Thyroid gland (tissue), 4 donors: ENCODE measurements at regions not wholly inside any gene's neighbourhood (a gene's known extent, or its start where the extent isn't known, plus 50 kb on each side); places are given as distances from the start of the nearest gene placed in this dataset.
"Not testable (repeated sequence)": the region's sequence is repeated elsewhere in the genome, so short reads cannot be mapped to it uniquely, and the experiment has no call there.

Source experiments
- DNase-seq, 2 donors: peaks; one replicate each; pipeline ENCODE4 v3.0.0-alpha.2; 2019
- H3K27ac ChIP-seq, 3 donors: fragments of 200-600 bp; sonication (generic); 1 replicate in 2 of 3; 2 replicates in 1 of 3; pipeline ENCODE4 v1.5.1; 2016 to 2019; ENCODE audit warnings: mild to moderate bottlenecking in 1 of 3, moderate library complexity in 1 of 3
- H3K27me3 ChIP-seq: fragments of 200-600 bp; sonication (generic); one replicate; pipeline ENCODE4 v1.5.1; 2019
- H3K36me3 ChIP-seq, 2 donors: fragments of 200-600 bp; sonication (generic); one replicate each; pipeline ENCODE4 v1.5.1; 2016 to 2019
- H3K4me1 ChIP-seq, 2 donors: fragments of 200-600 bp; sonication (generic); one replicate each; pipeline ENCODE4 v1.5.1; 2017 to 2019
- H3K4me3 ChIP-seq, 3 donors: fragments of 200-600 bp; sonication (generic); replicated peaks in 1 of 3; 1 replicate in 2 of 3; 2 replicates in 1 of 3; pipeline ENCODE4 v1.5.1; 2016; ENCODE audit warnings: mild to moderate bottlenecking in 1 of 3
- H3K9me3 ChIP-seq: fragments of 200-600 bp; sonication (generic); one replicate; pipeline ENCODE4 v1.5.1; 2017
- POLR2A ChIP-seq, 2 donors: fragments of 450-650 bp; IDR thresholded peaks; one replicate each; pipeline ENCODE4 v1.6.1; 2017; ENCODE audit warnings: antibody characterized with exemption in 2 of 2, mild to moderate bottlenecking in 2 of 2, moderate library complexity in 1 of 2
- WGBS, 2 donors: methylation state at CpG; one replicate each; pipeline ENCODE4 v1.1.5; 2017; 5-methylcytosine and 5-hydroxymethylcytosine counted together
- intact Hi-C: fragments of 100-400 bp; cut with DNase I; formaldehyde crosslinking; loops from one replicate; pipeline ENCODE4 v1.15.1; 2023
- TF ChIP-seq, protein P1 (sequence below), 6 experiments: fragments of 200-600 bp in 3 of 6; fragments of 450-650 bp in 3 of 6; sonication (generic) in 3 of 6; IDR thresholded peaks; one replicate each; pipeline ENCODE4 v1.5.1; 2016 to 2019; ENCODE audit warnings: antibody characterized with exemption in 6 of 6, mild to moderate bottlenecking in 2 of 6, inconsistent platforms in 1 of 6, moderate library complexity in 1 of 6

DNA sequence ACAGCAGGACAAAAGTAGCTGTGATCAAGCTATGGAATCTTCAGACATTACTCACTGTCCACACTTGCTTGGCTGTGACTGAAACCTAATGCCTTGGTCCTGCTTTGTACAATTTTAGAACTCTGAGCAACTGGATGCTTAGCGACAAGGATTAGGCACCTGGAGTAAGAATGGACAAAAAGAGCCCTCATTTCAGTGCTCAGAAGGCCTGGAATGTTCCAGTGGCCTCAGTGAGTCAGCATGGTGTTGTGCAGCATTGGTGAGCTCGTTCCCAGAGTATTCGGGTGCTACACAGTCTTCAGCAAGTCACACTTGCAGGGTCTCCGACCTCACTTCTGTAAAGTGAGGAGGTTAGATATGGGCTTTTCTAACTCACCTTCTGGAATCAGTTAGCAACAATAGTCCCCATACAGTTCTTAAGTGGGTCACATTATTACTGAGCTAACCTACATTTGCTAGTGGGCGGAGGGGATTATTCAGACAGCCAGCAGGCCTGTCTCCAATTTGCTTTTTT is 108.0 kb upstream of the MDM1 start:
- no peaks in the 10 kb centered on the region for H3K9me3 ChIP-seq
- no peak overlapping the region for H3K27ac ChIP-seq
- H3K27me3 ChIP-seq = no peaks in the 10 kb centered on the region
- 81 to 84% methylated on average over 5 of the region's 5 CpGs for WGBS, 2 donors
- DNase-seq = no peak
- intact Hi-C loops = no loop called here
- H3K36me3 ChIP-seq = no peaks in the 10 kb centered on the region
- no peaks in the 10 kb centered on the region for H3K4me1 ChIP-seq
- H3K4me3 ChIP-seq = no peak overlapping the region
- TF ChIP-seq, protein P1, sequence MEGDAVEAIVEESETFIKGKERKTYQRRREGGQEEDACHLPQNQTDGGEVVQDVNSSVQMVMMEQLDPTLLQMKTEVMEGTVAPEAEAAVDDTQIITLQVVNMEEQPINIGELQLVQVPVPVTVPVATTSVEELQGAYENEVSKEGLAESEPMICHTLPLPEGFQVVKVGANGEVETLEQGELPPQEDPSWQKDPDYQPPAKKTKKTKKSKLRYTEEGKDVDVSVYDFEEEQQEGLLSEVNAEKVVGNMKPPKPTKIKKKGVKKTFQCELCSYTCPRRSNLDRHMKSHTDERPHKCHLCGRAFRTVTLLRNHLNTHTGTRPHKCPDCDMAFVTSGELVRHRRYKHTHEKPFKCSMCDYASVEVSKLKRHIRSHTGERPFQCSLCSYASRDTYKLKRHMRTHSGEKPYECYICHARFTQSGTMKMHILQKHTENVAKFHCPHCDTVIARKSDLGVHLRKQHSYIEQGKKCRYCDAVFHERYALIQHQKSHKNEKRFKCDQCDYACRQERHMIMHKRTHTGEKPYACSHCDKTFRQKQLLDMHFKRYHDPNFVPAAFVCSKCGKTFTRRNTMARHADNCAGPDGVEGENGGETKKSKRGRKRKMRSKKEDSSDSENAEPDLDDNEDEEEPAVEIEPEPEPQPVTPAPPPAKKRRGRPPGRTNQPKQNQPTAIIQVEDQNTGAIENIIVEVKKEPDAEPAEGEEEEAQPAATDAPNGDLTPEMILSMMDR (IDR thresholded peaks at IDR 0.05) = no peak
- TF ChIP-seq POLR2A (IDR thresholded peaks at IDR 0.05) = no peak

DNA sequence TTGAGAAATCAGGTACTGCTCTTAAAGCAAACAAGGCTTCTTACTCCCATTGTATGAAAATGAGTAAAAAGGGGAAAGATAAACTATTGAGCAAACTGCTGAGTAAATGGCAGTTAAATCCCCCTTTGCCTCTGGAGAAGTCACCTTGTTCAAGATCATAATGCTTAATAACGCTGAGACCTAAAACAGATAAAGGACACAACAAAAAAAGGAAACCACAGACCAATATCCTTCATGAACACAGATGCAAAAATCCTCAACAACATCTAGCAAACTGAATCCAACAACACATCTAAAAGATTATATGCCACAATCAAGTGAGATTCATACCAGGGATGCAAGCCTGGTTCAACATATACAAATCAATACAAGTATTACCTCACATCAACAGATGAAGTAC is 109.0 kb upstream of the MDM1 start:
- H3K4me1 ChIP-seq = no peaks in the 10 kb centered on the region
- TF ChIP-seq, protein P1 (IDR thresholded peaks at IDR 0.05) = no peak
- TF ChIP-seq POLR2A (IDR thresholded peaks at IDR 0.05) = no peak
- no peak overlapping the region for H3K27ac ChIP-seq
- DNase-seq = no peak
- no peaks in the 10 kb centered on the region for H3K9me3 ChIP-seq
- H3K27me3 ChIP-seq = no peaks in the 10 kb centered on the region
- H3K36me3 ChIP-seq = no peaks in the 10 kb centered on the region
- H3K4me3 ChIP-seq = no peak overlapping the region
- 50 to 71% methylated on average over 1 of the region's 1 CpG for WGBS, 2 donors
- intact Hi-C loops = no loop called here

DNA sequence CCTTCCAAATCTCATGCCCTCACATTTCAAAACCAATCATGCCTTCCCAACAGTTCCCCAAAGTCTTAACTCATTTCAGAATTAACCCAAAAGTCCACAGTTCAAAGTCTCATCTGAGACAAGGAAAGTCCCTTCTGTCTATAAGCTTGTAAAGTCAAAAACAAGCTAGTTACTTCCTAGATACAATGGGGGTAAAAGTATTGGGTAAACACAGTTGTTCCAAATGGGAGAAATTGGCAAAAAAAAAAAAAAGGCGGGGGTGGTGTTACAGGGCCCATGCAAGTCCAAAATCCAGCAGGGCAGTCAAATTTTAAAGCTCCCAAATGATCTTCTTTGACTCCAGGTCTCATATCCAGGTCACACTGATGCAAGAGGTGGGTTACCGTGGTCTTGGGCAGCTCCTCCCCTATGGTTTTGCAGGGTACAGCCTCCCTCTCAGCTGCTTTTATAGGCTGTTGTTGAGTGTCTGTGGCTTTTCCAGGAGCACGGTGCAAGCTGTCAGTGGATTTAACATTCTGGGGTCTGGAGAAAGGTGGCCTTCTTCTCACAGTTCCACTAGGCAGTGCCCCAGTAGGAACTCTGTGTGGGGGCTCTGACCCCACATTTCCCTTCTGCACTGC is 110.3 kb upstream of the MDM1 start:
- 84 to 86% methylated on average over 3 of the region's 3 CpGs for WGBS, 2 donors
- intact Hi-C loops, H3K4me1 ChIP-seq, H3K4me3 ChIP-seq, H3K9me3 ChIP-seq, H3K27me3 ChIP-seq, H3K27ac ChIP-seq, DNase-seq, H3K36me3 ChIP-seq: not testable (repeated sequence)

DNA sequence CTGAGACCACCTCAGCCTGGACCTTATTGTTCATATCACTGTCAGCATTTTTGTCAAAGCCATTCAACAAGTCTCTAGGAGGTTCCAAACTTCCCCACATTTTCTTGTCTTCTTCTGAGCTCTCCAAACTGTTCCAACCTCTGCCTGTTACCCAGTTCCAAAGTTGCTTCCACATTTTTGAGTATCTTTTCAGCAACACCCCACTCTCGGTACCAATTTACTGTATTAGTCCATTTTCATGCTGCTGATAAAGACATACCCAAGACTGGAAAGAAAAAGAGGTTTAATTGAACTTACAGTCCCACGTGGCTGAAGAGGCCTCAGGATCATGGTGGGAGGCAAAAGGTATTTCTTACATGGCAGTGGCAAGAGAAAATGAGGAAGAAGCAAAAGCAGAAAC is 111.5 kb upstream of the MDM1 start:
- intact Hi-C loops = not testable (repeated sequence)

DNA sequence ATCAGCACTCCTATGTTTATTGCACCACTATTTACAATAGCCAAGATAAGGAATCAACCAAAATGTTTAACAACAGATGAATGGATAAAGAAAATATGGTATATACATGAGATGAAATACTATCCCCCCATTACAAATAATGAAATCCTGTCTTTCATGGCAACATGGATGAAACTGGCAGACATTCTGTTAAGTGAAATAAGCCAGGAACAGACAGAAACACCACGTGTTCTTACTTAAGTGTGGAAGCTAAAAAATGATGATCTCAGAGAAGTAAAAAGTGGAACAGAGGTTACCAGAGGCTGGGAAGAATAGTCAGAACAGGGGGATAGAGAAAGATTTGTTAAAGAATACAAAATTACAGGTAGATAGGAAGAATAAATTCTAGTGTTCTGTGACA is 113.7 kb upstream of the MDM1 start:
- TF ChIP-seq, protein P1 (IDR thresholded peaks at IDR 0.05) = no peak
- TF ChIP-seq POLR2A (IDR thresholded peaks at IDR 0.05) = no peak

More for the DNA sequence above, 111.5 kb upstream of the MDM1 start:
- H3K27ac ChIP-seq, H3K27me3 ChIP-seq, H3K4me3 ChIP-seq, H3K9me3 ChIP-seq, H3K4me1 ChIP-seq, DNase-seq, H3K36me3 ChIP-seq: not testable (repeated sequence)
- 88% methylated on average over 2 of the region's 2 CpGs for WGBS, 2 donors

DNA sequence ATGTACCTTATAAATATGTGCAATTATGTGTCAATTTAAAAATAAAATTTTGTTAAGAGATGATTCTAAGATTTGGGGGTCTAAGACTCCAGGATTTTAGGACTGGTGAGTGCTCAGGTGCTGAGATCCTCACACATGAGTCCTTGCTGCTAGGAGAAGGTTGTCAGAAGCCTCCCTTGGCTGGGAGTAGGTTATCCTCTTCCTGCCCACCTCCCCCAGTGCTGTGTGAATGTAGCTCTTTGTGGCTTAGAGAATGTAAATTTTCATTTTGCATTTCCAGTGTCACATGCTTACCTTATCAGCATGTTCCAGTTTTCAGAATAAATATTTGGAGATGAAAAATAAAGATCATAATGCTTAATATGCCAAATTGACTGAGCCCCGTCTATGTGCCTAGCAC is 114.2 kb upstream of the MDM1 start:
- Histone ChIP-seq H3K36me3 (no peaks in the 10 kb centered on the region), H3K4me3 (no peak overlapping the region), H3K27ac (no peak overlapping the region), H3K9me3 (no peaks in the 10 kb centered on the region), H3K4me1 (peaks cover 0 to 2% of the 10 kb centered on the region in 2 donors), H3K27me3 (no peaks in the 10 kb centered on the region)
- DNase-seq = no peak
- intact Hi-C loops = no loop called here
- WGBS, 2 donors = 88 to 95% methylated on average over 1 of the region's 1 CpG
- TF ChIP-seq, protein P1 (IDR thresholded peaks at IDR 0.05) = no peak
- no peak for TF ChIP-seq POLR2A (IDR thresholded peaks at IDR 0.05)

More for the DNA sequence above, 113.7 kb upstream of the MDM1 start:
- H3K27ac ChIP-seq = no peak overlapping the region
- intact Hi-C loops = no loop called here
- no peak overlapping the region for H3K4me3 ChIP-seq
- no peaks in the 10 kb centered on the region for H3K4me1 ChIP-seq
- H3K27me3 ChIP-seq = no peaks in the 10 kb centered on the region
- 39 to 51% methylated on average over 1 of the region's 1 CpG for WGBS, 2 donors
- no peaks in the 10 kb centered on the region for H3K9me3 ChIP-seq
- no peak for DNase-seq
- no peaks in the 10 kb centered on the region for H3K36me3 ChIP-seq
